GM12878 (cell line): ENCODE measurements at regions not wholly inside any gene's neighbourhood (a gene's known extent, or its start where the extent isn't known, plus 50 kb on each side); places are given as distances from the start of the nearest gene placed in this dataset.

Experiments
- ATAC-seq: fragments of 200-7000 bp; cut with Tn5 transposase; 3 replicates; pipeline ENCODE4 v1.9.1; 2020; ENCODE audit warnings: mild to moderate bottlenecking, moderate library complexity
- BruUV-seq: library from RNA; stranded (reverse); fragments of 400-500 nt; replicated peaks from 2 replicates; lab custom pipeline; 2021; lab: Mats Ljungman, UMichigan
- CTCF ChIA-PET: fragments of 300-600 bp; sonication (Branson Sonifier 250); formaldehyde crosslinking; extraction: SDS; loops from one replicate; lab custom pipeline; 2021; ENCODE audit warnings: inconsistent platforms; lab: Yijun Ruan, JAX
- POLR2A ChIA-PET: fragments of 350-600 bp; formaldehyde crosslinking; extraction: SDS; loops from one replicate; lab custom pipeline; 2021; ENCODE audit warnings: inconsistent platforms; lab: Charles Lee
- RAD21 ChIA-PET: fragments of 300-600 bp; sonication (Branson Sonifier 250); formaldehyde crosslinking; loops from one replicate; lab custom pipeline; 2023; ENCODE audit warnings: antibody characterized with exemption; ENCODE audit not compliant: unreplicated experiment; lab: Charles Lee
- SMC1A ChIA-PET: fragments of 300-600 bp; sonication (Branson Sonifier 250); formaldehyde crosslinking; loops from one replicate; lab custom pipeline; 2023; ENCODE audit not compliant: unreplicated experiment, uncharacterized antibody; lab: Charles Lee
- DNase-seq: peaks from one replicate; pipeline ENCODE4 v3.0.0-alpha.2; 2011; ENCODE audit warnings: low read depth, low spot score
- FAIRE-seq: peaks from 3 replicates; lab custom pipeline; 2011; peaks lifted over from hg19 to GRCh38; lab: Jason Lieb, UNC
- H2AFZ ChIP-seq: 2 replicates; pipeline ENCODE4 v1.6.0; 2011; ENCODE audit warnings: low read depth, low read length, control low read depth; ENCODE audit not compliant: control insufficient read depth
- H3K27ac ChIP-seq: 2 replicates; pipeline ENCODE4 v1.5.1; 2011; ENCODE audit warnings: control low read depth; ENCODE audit not compliant: control insufficient read depth, insufficient read depth
- H3K27me3 ChIP-seq, 2 experiments: replicated peaks in 1 of 2; 2 replicates each; pipeline versions ENCODE4 v1.6.0 to v1.6.1; 2011; ENCODE audit warnings: low read length in 1 of 2; ENCODE audit not compliant: control insufficient read depth in 2 of 2, insufficient read depth in 2 of 2
- H3K36me3 ChIP-seq, 2 experiments: 2 replicates each; pipeline ENCODE4 v1.5.1; 2011; ENCODE audit warnings: low read length in 1 of 2; ENCODE audit not compliant: control insufficient read depth in 2 of 2, insufficient read depth in 2 of 2
- H3K4me1 ChIP-seq: 2 replicates; pipeline ENCODE4 v1.6.1; 2011; ENCODE audit warnings: mild to moderate bottlenecking, low read length, moderate library complexity, mixed read lengths; ENCODE audit not compliant: control insufficient read depth, insufficient read depth
- H3K4me2 ChIP-seq: 2 replicates; pipeline ENCODE4 v1.6.0; 2011; ENCODE audit warnings: control low read depth; ENCODE audit not compliant: control insufficient read depth, insufficient read depth
- H3K4me3 ChIP-seq: fragments of 200-600 bp; sonication (generic); 2 replicates; pipeline ENCODE4 v1.5.1; 2016
- H3K79me2 ChIP-seq: 2 replicates; pipeline ENCODE4 v1.6.0; 2011; ENCODE audit warnings: low read length; ENCODE audit not compliant: control insufficient read depth, insufficient read depth
- H3K9ac ChIP-seq: 2 replicates; pipeline ENCODE4 v1.8.0; 2011; ENCODE audit warnings: low read length, control low read depth, mixed read lengths; ENCODE audit not compliant: control insufficient read depth, insufficient read depth
- H3K9me3 ChIP-seq: replicated peaks from 3 replicates; pipeline ENCODE4 v1.5.1; 2011; ENCODE audit warnings: mild to moderate bottlenecking, low read length; ENCODE audit not compliant: control insufficient read depth, insufficient read depth
- H4K20me1 ChIP-seq: 2 replicates; pipeline ENCODE4 v1.6.0; 2011; ENCODE audit not compliant: control insufficient read depth, insufficient read depth
- ESRRA ChIP-seq: IDR thresholded peaks from 2 replicates; pipeline ENCODE4 v1.6.1; 2012; ENCODE audit warnings: mild to moderate bottlenecking, low read length, improper control_type of control experiment
- FOXM1 ChIP-seq: IDR thresholded peaks from 2 replicates; pipeline ENCODE4 v1.6.1; 2012; ENCODE audit warnings: low read depth, mild to moderate bottlenecking, inconsistent platforms, low read length, moderate library complexity
- HDAC2 ChIP-seq: fragments of 200-600 bp; sonication (generic); IDR thresholded peaks from 2 replicates; pipeline ENCODE4 v1.6.1; 2017
- HDAC6 ChIP-seq: fragments of 200-600 bp; sonication (generic); IDR thresholded peaks from one replicate; pipeline ENCODE4 v1.8.0; 2017; ENCODE audit warnings: antibody characterized with exemption; ENCODE audit not compliant: unreplicated experiment
- HDGF ChIP-seq: fragments of 450-650 bp; IDR thresholded peaks from 2 replicates; pipeline ENCODE4 v1.6.1; 2016; ENCODE audit warnings: antibody characterized with exemption
- NFXL1 ChIP-seq: fragments of 450-650 bp; IDR thresholded peaks from 2 replicates; pipeline ENCODE4 v1.6.1; 2017; ENCODE audit warnings: antibody characterized with exemption, mild to moderate bottlenecking, borderline replicate concordance
- NFYB ChIP-seq: IDR thresholded peaks from 2 replicates; pipeline ENCODE4 v1.6.1; 2011; ENCODE audit warnings: low read depth, mild to moderate bottlenecking, low read length, improper control_type of control experiment, moderate library complexity; ENCODE audit not compliant: insufficient read depth
- SPI1 ChIP-seq: IDR thresholded peaks from 2 replicates; pipeline ENCODE4 v1.6.1; 2011; ENCODE audit warnings: low read depth, mild to moderate bottlenecking, low read length, moderate library complexity, borderline replicate concordance; ENCODE audit not compliant: insufficient read depth
- WGBS: methylation state at CpG from one replicate; pipeline ENCODE4 v1.1.6; 2016; ENCODE audit warnings: low lambda C conversion rate; ENCODE audit not compliant: insufficient replicate concordance, insufficient coverage; ENCODE audit errors: missing lambda C conversion rate; 5-methylcytosine and 5-hydroxymethylcytosine counted together
- in situ Hi-C: fragments of 300-500 bp; cut with MboI; formaldehyde crosslinking; loops from 9 replicates; pipeline ENCODE4 v1.14.3; 2018; ENCODE audit warnings: mixed read lengths
- intact Hi-C: fragments of 100-400 bp; cut with micrococcal nuclease; formaldehyde crosslinking; loops from one replicate; pipeline ENCODE4 v1.14.2; 2022; ENCODE audit not compliant: unreplicated experiment
- TF ChIP-seq, protein P1 (sequence below): fragments of 150-350 bp; IDR thresholded peaks from 2 replicates; pipeline ENCODE4 v1.6.1; 2014; ENCODE audit warnings: mild to moderate bottlenecking, low read depth, low read length

DNA sequence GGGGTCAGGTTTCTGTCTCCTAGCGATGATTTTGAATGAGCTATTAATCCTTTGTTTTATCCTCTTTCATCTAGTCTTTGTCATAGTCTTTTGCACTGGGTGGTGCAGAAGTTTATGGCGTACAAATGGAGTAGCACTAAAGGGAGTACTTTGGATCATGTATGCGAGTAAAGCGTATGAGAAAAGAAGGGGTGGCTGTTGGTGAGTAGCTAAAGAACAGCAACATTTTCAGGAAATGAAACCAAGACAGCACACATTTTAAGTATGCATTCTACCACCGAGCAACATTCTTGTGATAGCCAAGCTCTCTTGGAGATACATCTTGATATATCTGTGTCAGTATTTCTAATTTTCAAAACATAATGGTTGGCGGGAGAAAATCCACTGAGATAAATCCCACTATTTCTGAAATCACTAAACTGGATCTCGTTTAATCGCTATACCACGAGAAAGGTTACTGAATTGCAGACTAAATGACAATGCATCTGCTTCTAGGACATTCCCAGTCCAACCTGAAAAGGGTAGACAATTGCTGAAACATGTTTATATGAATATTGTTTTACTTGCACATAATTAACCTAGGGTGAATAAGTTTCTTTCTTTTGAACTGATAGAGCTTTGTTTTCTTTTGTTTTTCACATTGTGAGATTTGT, 196.1 kb downstream of the TRIM27 start:
- peak; percentile 13 for FAIRE-seq
- H3K4me2 ChIP-seq, result peak overlapping the region; percentile 50; the same call in 1 of the 2 replicates
- H4K20me1 ChIP-seq, result no peaks in the 10 kb centered on the region
- no TSS peak for BruUV-seq
- in situ Hi-C loops (no loop called here), intact Hi-C loops (no loop called here)
- SMC1A ChIA-PET, result interaction anchor here (0.8 to 1.6 kb wide), 8 partner anchors 8 to 278 kb away, joined by 3 to 5 read pairs (median 4); no protein-coding TSS in a partner anchor
- WGBS, result 37% methylated on average over 9 of the region's 9 CpGs
- RAD21 ChIA-PET, result interaction anchor here (0.9 kb wide), 1 partner anchor 168 kb away, joined by 3 read pairs; no protein-coding TSS in a partner anchor
- POLR2A ChIA-PET, result interaction anchor here (0.6 kb wide), 1 partner anchor 55 kb away, joined by 3 read pairs; no protein-coding TSS in a partner anchor
- H3K79me2 ChIP-seq, result no peaks in the 10 kb centered on the region
- no peak overlapping the region for H3K9ac ChIP-seq
- no peaks in the 10 kb centered on the region; a peak in 1 of 4 replicates for H3K27me3 ChIP-seq
- CTCF ChIA-PET, result interaction anchor here (1.1 to 1.8 kb wide), 4 partner anchors 24 to 372 kb away, joined by 3 to 5 read pairs (median 3); no protein-coding TSS in a partner anchor
- no peak overlapping the region for H3K27ac ChIP-seq
- H3K36me3 ChIP-seq, result no peaks in the 10 kb centered on the region
- DNase-seq, result no peak
- peak; percentile 31; the same call in 2 of the 3 replicates for ATAC-seq
- H2AFZ ChIP-seq, result no peak overlapping the region
- no peaks in the 10 kb centered on the region; the same call in 2 of the 3 replicates for H3K9me3 ChIP-seq
- TF ChIP-seq HDAC2 (no peak), SPI1 (peak; percentile 71)
- no peak overlapping the region for H3K4me3 ChIP-seq
- H3K4me1 ChIP-seq, result no peaks in the 10 kb centered on the region

DNA sequence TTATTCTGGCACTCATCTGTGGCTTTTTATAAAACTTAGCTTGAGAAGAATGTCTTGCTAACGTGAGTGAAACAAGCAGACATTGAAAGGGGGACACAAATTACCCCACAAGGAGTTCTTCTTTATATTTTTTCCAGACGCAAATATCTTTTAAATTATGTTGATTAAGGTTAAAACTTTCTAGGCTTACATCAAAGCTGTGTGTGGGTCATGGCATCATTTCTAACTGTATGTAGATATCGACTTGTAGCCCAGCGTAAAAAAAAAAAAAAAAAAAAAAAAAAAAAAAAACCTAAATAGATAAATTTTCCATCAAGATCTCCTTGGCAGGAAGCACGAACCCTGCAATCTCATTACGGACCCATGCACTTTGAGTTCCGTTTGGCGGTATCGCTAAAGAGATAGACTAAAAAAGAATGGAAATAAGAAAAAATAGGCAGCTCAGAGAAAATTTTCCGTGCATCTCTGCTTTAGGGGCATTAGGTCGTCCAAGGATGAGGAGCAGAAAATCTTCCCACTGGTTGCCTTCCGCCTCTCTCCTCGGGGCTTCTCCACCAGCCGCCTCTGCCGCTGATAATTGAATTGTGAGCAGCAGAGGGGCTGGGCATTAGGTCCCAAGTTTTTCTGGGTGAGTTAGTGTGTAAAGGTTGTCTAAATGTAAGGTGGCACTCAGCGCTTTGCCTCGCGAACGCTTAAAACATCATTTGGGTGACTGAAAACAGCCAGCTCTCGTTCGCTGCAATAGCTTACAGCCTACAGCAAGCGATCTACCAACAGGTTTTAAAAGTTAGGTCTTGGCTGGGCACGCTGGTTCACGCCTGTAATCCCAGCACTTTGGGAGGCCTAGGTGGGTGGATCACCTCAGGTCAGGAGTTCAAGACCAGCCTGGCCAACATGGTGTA, 194.0 kb downstream of the TRIM27 start:
- Histone ChIP-seq H3K4me1 (no peaks in the 10 kb centered on the region), H3K9ac (no peak overlapping the region), H4K20me1 (no peaks in the 10 kb centered on the region), H3K27me3 (peaks cover 0 to 5% of the 10 kb centered on the region in 2 experiments; a peak in 2 of 4 replicates), H3K79me2 (no peaks in the 10 kb centered on the region), H3K27ac (no peak overlapping the region), H3K4me2 (peak overlapping the region; percentile 64), H3K36me3 (no peaks in the 10 kb centered on the region), H3K4me3 (peak overlapping the region; percentile 72), H2AFZ (no peak overlapping the region), H3K9me3 (no peaks in the 10 kb centered on the region; the same call in 1 of the 3 replicates)
- intact Hi-C loops (no loop called here), in situ Hi-C loops (no loop called here)
- 23% methylated on average over 23 of the region's 24 CpGs for WGBS
- ATAC-seq, result no peak
- CTCF ChIA-PET, result interaction anchor here (0.7 to 1.5 kb wide), 5 partner anchors 10 to 130 kb away, joined by 3 to 5 read pairs (median 3); no protein-coding TSS in a partner anchor
- SMC1A ChIA-PET, result interaction anchor here (0.8 to 1.4 kb wide), 5 partner anchors 8 to 252 kb away, joined by 3 to 5 read pairs (median 4); no protein-coding TSS in a partner anchor
- POLR2A ChIA-PET, result interaction anchor here (0.8 kb wide), 1 partner anchor 194 kb away, joined by 5 read pairs; the partner anchor contains the start of gene TRIM27
- RAD21 ChIA-PET, result interaction anchor here (0.9 kb wide), 1 partner anchor 1257 kb away, joined by 3 read pairs; the partner anchor contains the start of gene ZNF184
- no peak for FAIRE-seq
- DNase-seq, result no peak
- BruUV-seq, result no TSS peak
- TF ChIP-seq HDGF (no peak), FOXM1 (no peak), NFYB (no peak), NFXL1 (no peak), ESRRA (no peak), HDAC6 (no peak)
- TF ChIP-seq, protein P1, sequence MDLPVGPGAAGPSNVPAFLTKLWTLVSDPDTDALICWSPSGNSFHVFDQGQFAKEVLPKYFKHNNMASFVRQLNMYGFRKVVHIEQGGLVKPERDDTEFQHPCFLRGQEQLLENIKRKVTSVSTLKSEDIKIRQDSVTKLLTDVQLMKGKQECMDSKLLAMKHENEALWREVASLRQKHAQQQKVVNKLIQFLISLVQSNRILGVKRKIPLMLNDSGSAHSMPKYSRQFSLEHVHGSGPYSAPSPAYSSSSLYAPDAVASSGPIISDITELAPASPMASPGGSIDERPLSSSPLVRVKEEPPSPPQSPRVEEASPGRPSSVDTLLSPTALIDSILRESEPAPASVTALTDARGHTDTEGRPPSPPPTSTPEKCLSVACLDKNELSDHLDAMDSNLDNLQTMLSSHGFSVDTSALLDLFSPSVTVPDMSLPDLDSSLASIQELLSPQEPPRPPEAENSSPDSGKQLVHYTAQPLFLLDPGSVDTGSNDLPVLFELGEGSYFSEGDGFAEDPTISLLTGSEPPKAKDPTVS, result no peak
